ENCODE measurements at regions not wholly inside any gene's neighbourhood (a gene's known extent, or its start where the extent isn't known, plus 50 kb on each side); places are given as distances from the start of the nearest gene placed in this dataset.
"Not testable (repeated sequence)": the region's sequence is repeated elsewhere in the genome, so short reads cannot be mapped to it uniquely, and the experiment has no call there.

DNA sequence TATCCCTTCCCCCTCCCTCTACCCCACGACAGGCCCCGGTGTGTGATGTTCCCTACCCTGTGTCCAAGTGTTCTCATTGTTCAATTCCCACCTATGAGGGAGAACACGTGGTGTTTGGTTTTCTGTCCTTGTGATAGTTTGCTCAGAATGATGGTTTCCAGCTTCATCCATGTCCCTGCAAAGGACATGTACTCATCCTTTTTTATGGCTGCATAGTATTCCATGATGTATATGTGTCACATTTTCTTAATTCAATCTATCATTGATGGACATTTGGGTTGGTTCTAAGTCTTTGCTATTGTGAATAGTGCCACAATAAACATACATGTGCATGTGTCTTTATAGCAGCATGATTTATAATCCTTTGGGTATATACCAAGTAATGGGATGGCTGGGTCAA lies 281.4 kb downstream of the PDCD6IP start:
- TF ChIP-seq CTCF (IDR thresholded peaks at IDR 0.05; ENCODE audit: poor library complexity, severe bottlenecking); POLR2AphosphoS5 (IDR thresholded peaks at IDR 0.05); SMC3 (conservative IDR thresholded peaks at IDR 0.05; ENCODE audit: poor library complexity); EP300 (conservative IDR thresholded peaks at IDR 0.05; ENCODE audit: poor library complexity, severe bottlenecking); EZH2 (IDR thresholded peaks at IDR 0.05; ENCODE audit: borderline replicate concordance, insufficient read depth, low read length, poor library complexity, severe bottlenecking); MXI1 (conservative IDR thresholded peaks at IDR 0.05; ENCODE audit: poor library complexity, severe bottlenecking); RAD21 (conservative IDR thresholded peaks at IDR 0.05); TAF1 (IDR thresholded peaks at IDR 0.05; ENCODE audit: low read depth): not testable (repeated sequence)

Measured in neural cell (in vitro differentiated cells).